ENCODE measurements at regions not wholly inside any gene's neighbourhood (a gene's known extent, or its start where the extent isn't known, plus 50 kb on each side); places are given as distances from the start of the nearest gene placed in this dataset.

DNA sequence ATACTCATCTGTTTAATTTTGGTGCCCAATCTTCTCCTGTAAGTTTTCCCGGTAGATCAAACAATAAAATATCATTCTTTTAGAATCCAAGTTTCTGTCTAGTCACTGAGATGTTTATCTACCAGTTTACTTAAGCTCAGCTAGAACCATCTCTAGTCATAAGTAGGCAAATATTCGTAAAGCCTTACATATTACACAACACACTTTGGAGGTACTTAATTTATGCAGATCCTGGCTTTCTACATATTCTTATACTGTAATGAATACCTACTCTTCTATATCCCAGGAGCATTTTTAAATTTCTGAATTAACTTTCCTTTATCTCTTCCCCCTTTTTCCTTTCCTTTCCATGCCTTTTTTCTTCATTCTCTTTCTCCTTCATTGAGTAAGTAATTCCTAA is 185.9 kb upstream of the ZBTB20 start:
- DNase-seq, result no peak
- Histone ChIP-seq H3K4me3 (no peak overlapping the region), H3K27me3 (no peaks in the 10 kb centered on the region), H3K9me3 (no peaks in the 10 kb centered on the region), H3K36me3 (no peaks in the 10 kb centered on the region), H3K4me1 (no peaks in the 10 kb centered on the region), H3K27ac (no peak overlapping the region)
- TF ChIP-seq, protein P1, sequence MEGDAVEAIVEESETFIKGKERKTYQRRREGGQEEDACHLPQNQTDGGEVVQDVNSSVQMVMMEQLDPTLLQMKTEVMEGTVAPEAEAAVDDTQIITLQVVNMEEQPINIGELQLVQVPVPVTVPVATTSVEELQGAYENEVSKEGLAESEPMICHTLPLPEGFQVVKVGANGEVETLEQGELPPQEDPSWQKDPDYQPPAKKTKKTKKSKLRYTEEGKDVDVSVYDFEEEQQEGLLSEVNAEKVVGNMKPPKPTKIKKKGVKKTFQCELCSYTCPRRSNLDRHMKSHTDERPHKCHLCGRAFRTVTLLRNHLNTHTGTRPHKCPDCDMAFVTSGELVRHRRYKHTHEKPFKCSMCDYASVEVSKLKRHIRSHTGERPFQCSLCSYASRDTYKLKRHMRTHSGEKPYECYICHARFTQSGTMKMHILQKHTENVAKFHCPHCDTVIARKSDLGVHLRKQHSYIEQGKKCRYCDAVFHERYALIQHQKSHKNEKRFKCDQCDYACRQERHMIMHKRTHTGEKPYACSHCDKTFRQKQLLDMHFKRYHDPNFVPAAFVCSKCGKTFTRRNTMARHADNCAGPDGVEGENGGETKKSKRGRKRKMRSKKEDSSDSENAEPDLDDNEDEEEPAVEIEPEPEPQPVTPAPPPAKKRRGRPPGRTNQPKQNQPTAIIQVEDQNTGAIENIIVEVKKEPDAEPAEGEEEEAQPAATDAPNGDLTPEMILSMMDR (IDR thresholded peaks at IDR 0.05), result no peak
- TF ChIP-seq POLR2AphosphoS5 (IDR thresholded peaks at IDR 0.05), result no peak
- no peak for TF ChIP-seq EP300 (IDR thresholded peaks at IDR 0.05)
- TF ChIP-seq POLR2A (IDR thresholded peaks at IDR 0.05), result no peak
- intact Hi-C loops (cut with DNase I; ENCODE audit: low total_unique reads), result no loop called here
- 73 to 84% (median 81%) methylated on average over 2 of the region's 2 CpGs for WGBS, 5 donors

DNA sequence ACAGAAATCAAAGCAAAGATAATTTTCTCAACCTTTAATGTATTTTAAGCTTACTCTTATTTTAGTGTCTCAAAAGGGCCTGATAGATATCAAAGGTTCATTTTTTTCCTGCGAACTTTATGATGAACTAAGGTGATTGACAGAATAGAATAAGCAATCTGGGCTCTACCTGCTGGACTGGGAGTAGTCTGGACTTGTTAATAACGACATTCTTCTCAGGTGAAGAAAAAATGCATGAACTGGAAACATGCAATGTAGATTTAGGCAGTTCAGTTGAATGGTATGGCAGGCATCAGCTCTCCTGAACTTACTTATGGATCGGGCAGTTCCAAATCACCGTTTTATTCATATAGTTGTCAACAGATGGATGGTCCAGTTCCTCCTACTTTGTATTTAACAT is 189.7 kb upstream of the ZBTB20 start:
- Histone ChIP-seq H3K27me3 (no peaks in the 10 kb centered on the region), H3K4me1 (no peaks in the 10 kb centered on the region), H3K36me3 (no peaks in the 10 kb centered on the region), H3K27ac (no peak overlapping the region), H3K9me3 (no peaks in the 10 kb centered on the region), H3K4me3 (no peak overlapping the region)
- no peak for TF ChIP-seq POLR2AphosphoS5 (IDR thresholded peaks at IDR 0.05)
- TF ChIP-seq, protein P1 (IDR thresholded peaks at IDR 0.05), result no peak
- WGBS, 5 donors, result 73 to 82% (median 81%) methylated on average over 4 of the region's 4 CpGs
- intact Hi-C loops (cut with DNase I; ENCODE audit: low total_unique reads), result no loop called here
- DNase-seq, result no peak

DNA sequence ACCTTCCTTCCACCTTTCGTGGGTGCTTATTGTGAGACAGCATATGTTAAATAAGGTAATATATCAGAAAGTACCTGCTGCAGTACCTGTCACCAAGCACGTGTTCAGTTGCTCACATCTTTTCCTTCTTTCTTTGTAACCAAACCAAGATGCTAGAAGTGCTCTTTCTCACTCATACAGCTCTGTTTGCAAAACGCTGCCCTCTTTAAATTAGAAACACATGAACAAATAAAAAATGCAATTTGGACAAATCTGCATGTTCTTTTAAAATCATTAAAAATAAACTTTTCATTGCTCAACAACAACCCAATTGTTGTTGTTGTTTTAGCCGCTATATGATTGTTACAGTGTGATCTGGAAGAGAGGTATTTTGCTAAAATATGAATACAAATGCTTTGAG is 193.5 kb upstream of the ZBTB20 start:
- 72 to 89% (median 83%) methylated on average over 4 of the region's 4 CpGs for WGBS, 5 donors
- intact Hi-C loops (cut with DNase I; ENCODE audit: low total_unique reads), result no loop called here
- no peak for DNase-seq
- Histone ChIP-seq H3K27ac (no peak overlapping the region), H3K27me3 (no peaks in the 10 kb centered on the region), H3K4me1 (no peaks in the 10 kb centered on the region), H3K9me3 (no peaks in the 10 kb centered on the region), H3K4me3 (no peak overlapping the region), H3K36me3 (no peaks in the 10 kb centered on the region)
- TF ChIP-seq POLR2AphosphoS5 (IDR thresholded peaks at IDR 0.05) (no peak), EP300 (IDR thresholded peaks at IDR 0.05) (no peak), POLR2A (IDR thresholded peaks at IDR 0.05) (no peak)
- TF ChIP-seq, protein P1 (IDR thresholded peaks at IDR 0.05), result no peak

DNA sequence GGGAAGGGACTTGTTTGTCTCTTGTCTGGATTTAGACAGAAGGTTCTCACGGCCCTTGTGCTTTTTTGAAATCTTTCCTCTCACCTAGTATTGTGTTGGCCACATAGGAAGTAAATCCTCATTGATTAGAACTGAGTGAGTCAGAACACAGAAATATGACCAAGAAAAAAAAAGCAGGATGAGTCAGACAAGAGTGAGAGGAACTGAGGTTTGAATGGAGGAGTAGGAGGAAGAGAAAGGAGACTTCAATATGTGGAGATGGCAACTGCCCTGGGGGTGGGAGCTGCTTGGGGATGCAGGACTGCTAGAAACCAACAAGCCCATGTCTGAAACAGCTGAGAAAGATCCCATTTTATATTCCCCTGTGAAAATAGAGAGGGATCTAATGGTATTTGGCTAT is 194.1 kb upstream of the ZBTB20 start:
- Histone ChIP-seq H3K4me1 (no peaks in the 10 kb centered on the region), H3K36me3 (no peaks in the 10 kb centered on the region), H3K27me3 (no peaks in the 10 kb centered on the region), H3K4me3 (no peak overlapping the region), H3K27ac (no peak overlapping the region), H3K9me3 (no peaks in the 10 kb centered on the region)
- TF ChIP-seq, protein P1 (IDR thresholded peaks at IDR 0.05), result no peak
- TF ChIP-seq POLR2AphosphoS5 (IDR thresholded peaks at IDR 0.05) (no peak), POLR2A (IDR thresholded peaks at IDR 0.05) (no peak), EP300 (IDR thresholded peaks at IDR 0.05) (no peak)
- intact Hi-C loops (cut with DNase I; ENCODE audit: low total_unique reads), result no loop called here
- WGBS, 5 donors, result 38 to 59% (median 40%) methylated on average over 1 of the region's 1 CpG
- no peak for DNase-seq

All from stomach (tissue), 8 donors.